Left lung (tissue), 4 donors: ENCODE measurements at regions not wholly inside any gene's neighbourhood (a gene's known extent, or its start where the extent isn't known, plus 50 kb on each side); places are given as distances from the start of the nearest gene placed in this dataset.

ENCODE experiments used
- ATAC-seq: fragments of 200-7000 bp; cut with Tn5 transposase; one replicate; pipeline ENCODE4 v1.9.1; 2020; ENCODE audit warnings: moderate library complexity
- DNase-seq, 4 donors: peaks; one replicate each; pipeline ENCODE4 v3.0.0-alpha.2; 2013 to 2020
- H3K27ac ChIP-seq, 2 donors: fragments of 200-600 bp; sonication (generic) in 1 of 2; one replicate each; pipeline versions ENCODE4 v1.5.0 to v1.8.0; 2020 to 2021
- H3K27me3 ChIP-seq, 2 donors: fragments of 200-600 bp; sonication (generic) in 1 of 2; one replicate each; pipeline versions ENCODE4 v1.5.0 to v1.8.0; 2020 to 2021
- H3K36me3 ChIP-seq, 2 donors: fragments of 200-600 bp; sonication (generic) in 1 of 2; one replicate each; pipeline versions ENCODE4 v1.5.0 to v1.8.0; 2020 to 2021
- H3K4me1 ChIP-seq, 2 donors: fragments of 200-600 bp; one replicate each; pipeline ENCODE4 v1.8.0; 2021
- H3K4me3 ChIP-seq, 2 donors: fragments of 200-600 bp; sonication (generic) in 1 of 2; one replicate each; pipeline versions ENCODE4 v1.5.0 to v1.8.0; 2020 to 2021; ENCODE audit warnings: mild to moderate bottlenecking in 1 of 2
- H3K9me3 ChIP-seq, 2 donors: fragments of 200-600 bp; sonication (generic) in 1 of 2; one replicate each; pipeline versions ENCODE4 v1.5.0 to v1.8.0; 2020 to 2021
- CTCF ChIP-seq, 2 donors: fragments of 200-600 bp; sonication (generic) in 1 of 2; IDR thresholded peaks; one replicate each; pipeline versions ENCODE4 v1.5.0 to v1.8.0; 2021; ENCODE audit warnings: antibody characterized with exemption in 2 of 2
- intact Hi-C, 2 donors: fragments of 100-400 bp; cut with DNase I; formaldehyde crosslinking; loops; one replicate each; pipeline versions ENCODE4 v1.11.2 to v1.14.2; 2022
- donor health status: DM: no; HTN: yes; CAD: no.
- donor health status: DM: no; HTN: no; CAD: no.

GRCh38 chr13:83716121-83716520 lies 166.2 kb downstream of the SLITRK1 start:
- no peaks in the 10 kb centered on the region for H3K4me1 ChIP-seq
- no peak overlapping the region for H3K27ac ChIP-seq
- H3K4me3 ChIP-seq: no peak overlapping the region
- DNase-seq (no peak), ATAC-seq (no peak)
- intact Hi-C loops: no loop called here
- no peak for TF ChIP-seq CTCF (IDR thresholded peaks at IDR 0.05)
- no peaks in the 10 kb centered on the region for H3K36me3 ChIP-seq
- no peaks in the 10 kb centered on the region for H3K9me3 ChIP-seq
- H3K27me3 ChIP-seq: no peaks in the 10 kb centered on the region

- no peaks in the 10 kb centered on the region for H3K9me3 ChIP-seq
- no peak for ATAC-seq
- TF ChIP-seq CTCF (IDR thresholded peaks at IDR 0.05): no peak
- no peak overlapping the region for H3K4me3 ChIP-seq
- no peaks in the 10 kb centered on the region for H3K36me3 ChIP-seq
- no peaks in the 10 kb centered on the region for H3K27me3 ChIP-seq
- no peak overlapping the region for H3K27ac ChIP-seq
- intact Hi-C loops: no loop called here
- no peaks in the 10 kb centered on the region for H3K4me1 ChIP-seq
- no peak for DNase-seq
These were observed 168.0 kb downstream of the SLITRK1 start for GRCh38 chr13:83714236-83714635.

GRCh38 chr13:83710133-83710515 lies 172.2 kb downstream of the SLITRK1 start:
- Histone ChIP-seq H3K4me3 (no peak overlapping the region), H3K36me3 (no peaks in the 10 kb centered on the region), H3K4me1 (no peaks in the 10 kb centered on the region), H3K9me3 (peaks cover 0 to 6% of the 10 kb centered on the region in 2 donors), H3K27ac (no peak overlapping the region), H3K27me3 (no peaks in the 10 kb centered on the region)
- TF ChIP-seq CTCF (IDR thresholded peaks at IDR 0.05): no peak
- intact Hi-C loops: no loop called here
- DNase-seq (no peak), ATAC-seq (no peak)

GRCh38 chr13:83709426-83710132 lies 172.7 kb downstream of the SLITRK1 start:
- ATAC-seq: no peak
- Histone ChIP-seq H3K4me3 (no peak overlapping the region), H3K27ac (no peak overlapping the region), H3K27me3 (no peaks in the 10 kb centered on the region), H3K9me3 (peaks cover 0 to 6% of the 10 kb centered on the region in 2 donors), H3K36me3 (no peaks in the 10 kb centered on the region), H3K4me1 (no peaks in the 10 kb centered on the region)
- TF ChIP-seq CTCF (IDR thresholded peaks at IDR 0.05): no peak
- DNase-seq: no peak
- intact Hi-C loops: no loop called here

GRCh38 chr13:83702021-83702420 lies 180.3 kb downstream of the SLITRK1 start:
- no peak for DNase-seq
- Histone ChIP-seq H3K9me3 (peaks cover 0 to 6% of the 10 kb centered on the region in 2 donors), H3K36me3 (no peaks in the 10 kb centered on the region), H3K4me1 (no peaks in the 10 kb centered on the region), H3K27ac (no peak overlapping the region), H3K4me3 (no peak overlapping the region), H3K27me3 (no peaks in the 10 kb centered on the region)
- no peak for TF ChIP-seq CTCF (IDR thresholded peaks at IDR 0.05)
- intact Hi-C loops: no loop called here
- no peak for ATAC-seq
